ENCODE measurements at regions not wholly inside any gene's neighbourhood (a gene's known extent, or its start where the extent isn't known, plus 50 kb on each side); places are given as distances from the start of the nearest gene placed in this dataset.
A peak's percentile ranks its signal among the peaks of the same experiment; 100 is the strongest.
"Not testable (repeated sequence)": the region's sequence is repeated elsewhere in the genome, so short reads cannot be mapped to it uniquely, and the experiment has no call there.

DNA sequence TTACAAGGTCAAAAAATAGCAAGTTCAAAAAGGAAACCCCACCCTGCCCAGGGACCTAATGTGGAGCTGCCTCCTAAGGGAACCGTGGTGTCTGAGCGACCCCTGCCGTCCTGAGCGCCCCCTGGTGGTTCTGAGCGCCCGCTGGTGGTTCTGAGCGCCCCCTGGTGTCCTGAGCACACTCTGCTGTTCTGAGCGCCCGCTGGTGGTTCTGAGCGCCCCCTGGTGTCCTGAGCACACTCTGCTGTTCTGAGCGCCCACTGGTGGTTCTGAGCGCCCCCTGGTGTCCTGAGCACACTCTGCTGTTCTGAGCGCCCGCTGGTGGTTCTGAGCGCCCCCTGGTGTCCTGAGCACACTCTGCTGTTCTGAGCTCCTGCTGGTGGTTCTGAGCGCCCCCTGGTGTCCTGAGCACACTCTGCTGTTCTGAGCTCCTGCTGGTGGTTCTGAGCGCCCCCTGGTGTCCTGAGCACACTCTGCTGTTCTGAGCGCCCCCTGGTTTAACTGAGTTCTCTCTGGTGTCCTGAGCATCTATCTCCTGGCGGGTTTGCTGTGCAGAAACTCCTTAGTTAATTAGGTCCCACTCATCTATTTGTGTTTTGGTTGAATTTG, 1137.5 kb downstream of the TMEM121 start:
- peak; percentile 60 to 71 for DNase-seq (ENCODE audit: low read depth in 2 of 2)

GRCh38 chr14:106665814-106666213, 1139.4 kb downstream of the TMEM121 start:
- DNase-seq (ENCODE audit: low read depth in 2 of 2): peak in 1 of 2 experiments; percentile 23

DNA sequence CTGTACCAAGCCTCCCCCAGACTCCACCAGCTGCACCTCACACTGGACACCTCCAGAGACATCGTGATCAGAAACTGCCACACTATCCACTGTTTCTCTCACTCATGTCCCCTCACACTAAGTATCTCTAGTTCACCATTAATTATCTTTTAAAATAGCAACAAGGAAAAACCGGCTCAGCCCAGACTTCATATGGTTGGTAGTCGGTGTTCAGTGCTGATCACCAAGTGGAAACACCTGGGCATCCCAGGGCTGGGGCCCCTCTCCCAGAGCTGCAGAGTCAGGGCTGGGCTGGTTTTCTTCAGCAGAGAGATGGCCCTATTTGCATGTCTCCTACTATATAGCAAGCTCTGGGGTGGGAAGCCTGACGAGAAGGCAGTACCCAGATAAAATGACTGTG, 1140.0 kb downstream of the TMEM121 start:
- DNase-seq (ENCODE audit: low read depth in 2 of 2): no peak

DNA sequence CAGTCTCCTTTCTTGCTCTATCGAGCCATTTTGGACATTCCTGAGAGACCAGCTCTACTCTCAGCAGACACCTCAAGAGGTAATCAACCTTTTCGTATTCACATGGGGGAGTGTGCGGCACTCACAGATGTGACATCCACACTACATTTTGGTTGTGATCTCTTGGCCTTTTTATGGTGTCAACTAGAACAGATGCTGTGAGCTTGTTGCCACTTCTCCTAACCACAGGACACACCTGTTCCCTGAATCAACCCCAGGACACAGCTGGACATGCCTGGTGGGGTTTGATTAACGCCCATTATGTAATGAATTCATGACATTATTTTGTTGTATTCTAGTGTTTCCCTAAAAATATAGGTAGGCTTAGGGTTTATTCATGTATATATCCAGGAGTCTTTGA, 1143.6 kb downstream of the TMEM121 start:
- DNase-seq (ENCODE audit: low read depth in 2 of 2): no peak

DNA sequence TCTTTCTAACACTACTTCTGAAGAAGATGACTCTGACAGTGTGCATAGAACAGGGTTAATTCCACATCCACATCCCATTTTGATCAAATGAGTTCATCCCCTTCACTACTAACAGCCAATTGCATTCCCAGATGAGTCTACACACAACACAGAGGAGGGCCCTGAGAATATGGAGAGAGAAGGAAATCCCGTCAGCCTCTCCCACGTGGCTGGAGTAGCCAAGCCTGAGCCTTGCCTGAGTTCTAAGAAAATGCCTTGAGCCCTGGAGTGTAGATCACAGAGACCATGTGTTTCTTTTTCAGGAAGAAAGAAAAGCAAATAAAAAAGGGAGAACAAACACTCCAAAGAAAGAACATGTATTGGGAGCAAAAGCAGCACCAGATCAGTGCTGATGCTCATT, 1147.7 kb downstream of the TMEM121 start:
- not testable (repeated sequence) for DNase-seq (ENCODE audit: low read depth in 2 of 2)

GRCh38 chr14:106674509-106675125, 1148.2 kb downstream of the TMEM121 start:
- peak in 1 of 2 experiments; percentile 52 for DNase-seq (ENCODE audit: low read depth in 2 of 2)

GRCh38 chr14:106675716-106676115, 1149.3 kb downstream of the TMEM121 start:
- not testable (repeated sequence) for DNase-seq (ENCODE audit: low read depth in 2 of 2)

DNA sequence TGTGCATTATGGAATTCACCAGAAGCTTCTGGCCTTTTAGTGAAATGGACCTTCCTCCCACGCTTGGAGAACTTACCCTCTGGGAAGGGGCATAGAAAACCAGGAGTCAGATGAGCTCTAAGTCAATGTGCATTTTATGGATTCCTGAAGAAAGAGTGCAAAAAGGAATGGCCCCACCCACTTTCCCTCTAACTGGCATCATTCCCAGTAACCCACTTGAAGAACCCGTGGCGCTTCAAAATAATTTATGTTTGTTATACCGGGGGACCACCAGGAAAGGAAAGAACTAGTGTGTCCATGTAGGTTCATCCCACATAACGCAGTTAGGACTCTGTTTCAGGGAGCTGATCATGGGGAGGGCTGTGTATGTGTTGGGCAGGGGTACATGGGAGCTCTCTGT, 1153.4 kb downstream of the TMEM121 start:
- no peak for DNase-seq (ENCODE audit: low read depth in 2 of 2)

GRCh38 chr14:106681161-106681560, 1154.8 kb downstream of the TMEM121 start:
- DNase-seq (ENCODE audit: low read depth in 2 of 2): no peak

- no peak for DNase-seq (ENCODE audit: low read depth in 2 of 2)
These were observed 1155.2 kb downstream of the TMEM121 start for GRCh38 chr14:106681568-106681967.

- DNase-seq (ENCODE audit: low read depth in 2 of 2): no peak
These were observed 1157.2 kb downstream of the TMEM121 start for GRCh38 chr14:106683631-106684030.

DNA sequence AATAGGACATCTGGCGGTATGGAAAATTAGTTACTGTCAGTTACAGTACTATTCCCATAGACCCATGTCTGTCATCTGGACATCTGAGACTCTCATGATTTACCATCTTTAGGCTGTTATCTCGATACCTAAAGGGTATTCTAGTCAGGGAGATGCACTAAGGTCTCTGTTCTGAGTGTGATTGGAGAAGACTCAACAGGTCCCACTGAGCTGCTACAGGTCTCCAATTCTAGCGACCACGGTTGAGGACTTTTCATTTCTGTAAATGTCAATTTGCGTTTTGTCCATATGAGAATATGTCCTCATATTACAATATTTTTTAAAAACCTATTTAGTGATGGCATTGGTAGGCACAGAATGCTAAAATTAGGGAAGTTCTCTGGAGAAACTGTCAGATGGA, 1160.2 kb downstream of the TMEM121 start:
- DNase-seq (ENCODE audit: low read depth in 2 of 2): no peak

- no peak for DNase-seq (ENCODE audit: low read depth in 2 of 2)
These were observed 1164.0 kb downstream of the TMEM121 start for GRCh38 chr14:106690333-106690891.

- peak; percentile 37 to 82 for DNase-seq (ENCODE audit: low read depth in 2 of 2)
These were observed 1165.4 kb downstream of the TMEM121 start for GRCh38 chr14:106691601-106692291.

DNA sequence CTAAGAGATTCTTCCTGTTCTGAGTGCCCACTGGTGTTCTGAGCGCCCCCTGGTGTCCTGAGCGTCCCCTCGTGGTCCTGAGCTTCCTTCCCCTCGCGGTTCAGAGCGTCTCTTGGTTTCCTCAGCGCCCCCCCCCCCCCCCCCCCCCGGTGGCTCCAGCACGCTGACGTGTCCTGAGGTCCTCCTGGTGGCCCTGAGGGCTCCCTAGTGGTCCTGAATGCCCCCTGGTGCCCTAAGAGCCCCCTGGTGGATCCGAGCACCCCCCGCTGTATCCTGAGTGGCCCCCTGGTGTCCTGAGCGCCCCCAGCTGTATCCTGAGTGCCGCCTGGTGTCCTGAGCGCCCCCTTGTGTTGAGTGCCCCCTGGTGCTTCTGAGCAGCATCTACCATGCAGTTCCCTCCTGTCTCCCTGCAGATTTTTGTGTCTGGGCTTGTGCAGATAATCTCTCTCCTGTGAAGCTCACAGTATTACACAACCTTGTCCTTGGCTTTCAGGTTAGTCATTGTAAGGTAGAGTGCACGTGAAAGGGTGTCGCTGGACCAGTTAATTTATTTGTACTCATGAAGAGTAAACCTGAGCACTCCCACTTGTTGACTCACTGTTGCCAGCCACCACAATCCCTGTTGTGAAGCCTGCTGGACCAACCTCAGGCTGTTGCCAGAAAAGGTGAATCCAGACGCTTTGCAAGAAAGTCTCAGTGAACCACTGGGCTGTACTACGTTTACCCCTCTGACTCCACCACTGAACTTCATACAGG, 1168.4 kb downstream of the TMEM121 start:
- peak; percentile 34 to 70 for DNase-seq (ENCODE audit: low read depth in 2 of 2)

- not testable (repeated sequence) for DNase-seq (ENCODE audit: low read depth in 2 of 2)
These were observed 1172.4 kb downstream of the TMEM121 start for GRCh38 chr14:106698620-106699267.

GRCh38 chr14:106703651-106704050, 1177.3 kb downstream of the TMEM121 start:
- DNase-seq (ENCODE audit: low read depth in 2 of 2): not testable (repeated sequence)

- not testable (repeated sequence) for DNase-seq (ENCODE audit: low read depth in 2 of 2)
These were observed 1180.1 kb downstream of the TMEM121 start for GRCh38 chr14:106706488-106706887.

DNA sequence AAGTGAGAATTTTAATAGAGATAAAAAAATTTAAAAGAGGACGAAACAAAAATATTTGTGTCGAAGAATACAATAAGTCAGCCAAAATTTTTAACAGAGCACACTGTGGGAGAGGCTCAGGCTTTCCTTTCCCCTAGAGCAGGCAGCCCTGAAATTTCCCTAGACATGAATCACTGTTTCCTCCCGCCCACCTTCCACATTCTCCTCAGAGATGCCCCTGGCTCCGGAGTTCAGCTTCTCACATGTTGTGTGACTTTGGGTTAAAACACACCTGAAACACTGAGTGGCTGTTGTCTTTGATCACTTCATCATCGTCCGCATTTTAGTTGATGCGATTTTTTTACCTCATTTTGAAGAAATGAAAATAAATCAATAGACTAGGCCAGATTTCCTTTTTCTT, 1183.8 kb downstream of the TMEM121 start:
- not testable (repeated sequence) for DNase-seq (ENCODE audit: low read depth in 2 of 2)

DNA sequence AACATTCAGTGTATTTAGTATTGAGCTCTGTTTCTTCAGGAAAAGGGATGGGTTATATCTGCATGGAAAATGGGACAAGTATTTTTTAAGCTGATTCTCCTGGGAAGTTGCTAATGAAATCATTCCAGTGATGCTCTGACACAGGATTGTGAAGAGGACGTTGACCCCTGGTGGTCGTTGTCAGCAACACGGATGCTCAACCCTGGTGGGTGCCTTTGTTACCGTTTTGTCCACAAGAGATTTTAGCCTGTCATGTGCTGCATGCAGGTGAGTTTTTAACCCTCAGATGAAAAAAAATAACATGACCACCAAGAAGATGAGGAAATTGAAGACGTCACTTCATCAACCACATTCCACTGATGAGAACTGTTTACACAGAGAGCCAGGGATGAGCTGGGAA, 1186.1 kb downstream of the TMEM121 start:
- not testable (repeated sequence) for DNase-seq (ENCODE audit: low read depth in 2 of 2)

Data from stimulated activated CD4-positive, alpha-beta T cell treated with anti-CD3 and anti-CD28 coated beads, Interleukin-12 subunit alpha, Interleukin-12 subunit beta, amount 100 ng/mL, for 24 hours (primary cell).